HG03457 (cell line): ENCODE measurements at regions not wholly inside any gene's neighbourhood (a gene's known extent, or its start where the extent isn't known, plus 50 kb on each side); places are given as distances from the start of the nearest gene placed in this dataset.

Experiments
- ATAC-seq: cut with Tn5 transposase; IDR thresholded peaks from one replicate; pipeline ENCODE4 v1.9.1; 2021; ENCODE audit warnings: moderate number of reproducible peaks; ENCODE audit not compliant: unreplicated experiment

GRCh38 chr3:116927918-116928317, 218.3 kb downstream of the TUSC7 start:
- ATAC-seq, result no peak

DNA sequence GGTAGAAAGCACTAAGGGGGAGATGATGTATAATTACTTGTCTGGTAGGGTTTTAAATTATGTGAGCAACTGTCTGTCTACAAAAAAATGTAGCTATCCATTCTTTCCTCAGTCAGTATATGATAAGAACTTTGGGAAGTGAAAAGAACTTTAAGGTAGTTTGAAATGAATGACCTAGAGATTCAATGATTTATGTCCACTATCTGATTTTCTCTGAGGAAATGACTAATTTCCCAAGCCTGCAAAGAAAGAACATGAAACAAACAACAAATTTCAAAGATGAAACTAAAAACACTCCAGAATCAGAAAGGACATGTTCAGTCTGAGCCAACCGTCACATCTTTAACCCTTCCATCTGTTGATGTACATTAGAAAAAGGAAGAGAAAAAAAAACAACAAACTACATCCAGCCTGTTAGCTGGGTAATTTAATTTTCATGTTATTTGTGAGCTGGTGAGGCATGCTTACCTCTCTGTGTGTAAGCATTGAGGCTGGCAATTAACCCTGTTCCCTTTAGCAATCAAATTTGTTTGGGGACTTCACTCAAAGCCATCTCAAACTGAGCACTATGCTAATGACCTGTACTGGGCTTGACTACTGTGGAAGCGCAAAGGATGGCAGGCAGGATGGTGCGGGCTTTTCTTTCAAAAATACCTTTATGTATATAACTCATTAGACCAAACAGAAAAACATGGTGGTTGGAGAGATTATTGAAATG, 220.1 kb downstream of the TUSC7 start:
- ATAC-seq, result no peak

GRCh38 chr3:116930786-116931185, 221.2 kb downstream of the TUSC7 start:
- no peak for ATAC-seq

GRCh38 chr3:116939091-116939490, 229.5 kb downstream of the TUSC7 start:
- ATAC-seq, result no peak

DNA sequence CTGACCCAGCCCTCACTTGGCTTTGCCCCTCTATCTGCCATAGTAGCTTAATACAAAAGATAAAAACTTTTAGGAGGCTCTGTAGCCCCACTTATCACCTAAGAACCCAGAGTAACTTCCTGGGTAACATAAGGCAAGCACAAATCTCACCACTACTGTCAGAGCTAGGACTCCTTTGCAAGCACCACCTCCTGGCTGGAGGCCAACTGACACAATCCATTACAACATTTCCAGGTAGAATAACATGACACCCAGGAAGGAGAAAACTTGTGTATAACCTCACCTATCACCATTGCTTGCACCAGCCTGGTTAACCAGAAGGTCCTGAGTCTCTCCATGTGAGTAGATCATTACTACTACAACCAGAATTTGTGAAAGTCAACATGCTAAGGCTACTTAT, 230.0 kb downstream of the TUSC7 start:
- ATAC-seq, result no peak

- no peak for ATAC-seq
Observed at GRCh38 chr3:116940719-116941118, 231.1 kb downstream of the TUSC7 start.

DNA sequence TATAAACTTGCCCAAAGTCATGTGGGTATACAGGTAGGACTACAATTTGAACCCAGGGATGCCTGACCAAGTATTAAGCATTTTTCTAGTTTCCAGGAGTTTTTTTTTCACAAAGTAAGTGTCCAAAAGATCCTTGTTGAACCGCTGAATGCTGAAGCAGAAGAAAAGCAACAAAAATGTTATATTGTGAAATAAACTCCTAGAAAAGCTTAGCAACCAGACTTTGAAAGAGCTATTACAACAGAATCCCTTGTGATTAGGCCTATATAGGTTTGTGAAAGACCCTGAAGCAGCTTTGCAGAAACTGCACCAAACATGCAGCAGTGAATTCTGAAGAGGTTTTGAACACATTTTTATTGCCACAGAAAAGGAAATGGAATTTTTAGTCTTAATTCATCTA, 236.8 kb downstream of the TUSC7 start:
- no peak for ATAC-seq

DNA sequence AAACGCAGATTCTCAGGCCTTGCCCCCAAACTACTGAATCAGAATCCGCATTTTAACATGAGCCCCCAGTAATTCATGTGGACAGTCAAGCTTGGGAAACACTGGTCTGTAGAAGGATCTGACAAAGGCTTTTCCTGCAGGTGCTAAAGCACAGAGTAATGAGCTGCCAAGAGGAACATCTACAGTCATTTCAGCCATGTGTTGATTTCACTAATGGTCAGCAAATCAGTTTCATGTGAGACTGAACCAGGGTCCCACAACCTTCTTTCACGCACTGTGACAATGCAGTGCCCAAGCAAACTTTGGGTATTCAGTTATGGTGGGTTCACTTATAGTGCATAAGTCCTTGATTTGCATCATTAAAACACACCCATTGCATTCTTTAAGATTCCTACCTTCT, 237.6 kb downstream of the TUSC7 start:
- ATAC-seq, result no peak

- no peak for ATAC-seq
Observed at GRCh38 chr3:116947809-116948208, 238.2 kb downstream of the TUSC7 start.

DNA sequence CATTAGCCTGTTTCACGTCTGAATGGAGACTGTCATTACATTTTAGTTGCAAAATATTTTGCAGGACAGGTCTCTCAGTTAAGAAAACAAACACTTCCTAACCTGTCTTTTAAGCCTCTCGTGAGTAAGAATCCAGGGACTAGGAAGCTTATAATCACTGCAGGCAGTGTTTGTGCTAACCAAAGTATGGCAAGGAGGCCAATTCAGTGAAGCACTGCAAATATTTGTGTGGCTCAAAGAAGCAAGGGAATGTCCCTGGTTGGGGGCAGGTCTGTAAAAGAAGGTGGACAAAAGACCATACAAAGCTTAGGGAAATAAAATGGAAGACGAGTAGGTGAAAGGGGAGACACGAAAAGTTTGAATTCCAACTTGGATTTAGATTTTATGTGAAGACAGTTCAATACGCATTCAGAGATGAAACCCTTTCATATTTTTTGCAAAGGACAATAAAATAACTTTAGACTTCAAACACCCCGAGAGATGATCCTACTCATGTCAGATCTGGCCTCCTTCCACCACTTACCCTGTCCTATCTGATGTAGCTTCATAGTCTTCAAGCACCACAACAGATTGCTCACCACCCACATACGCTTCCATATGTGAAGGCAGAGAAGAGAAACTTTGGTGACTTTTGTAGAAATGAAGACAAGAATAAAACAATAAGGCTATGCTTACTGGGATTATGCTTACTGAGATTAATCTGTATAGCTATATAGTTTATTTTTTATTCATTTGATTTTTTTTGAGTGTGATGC, 240.9 kb downstream of the TUSC7 start:
- no peak for ATAC-seq

DNA sequence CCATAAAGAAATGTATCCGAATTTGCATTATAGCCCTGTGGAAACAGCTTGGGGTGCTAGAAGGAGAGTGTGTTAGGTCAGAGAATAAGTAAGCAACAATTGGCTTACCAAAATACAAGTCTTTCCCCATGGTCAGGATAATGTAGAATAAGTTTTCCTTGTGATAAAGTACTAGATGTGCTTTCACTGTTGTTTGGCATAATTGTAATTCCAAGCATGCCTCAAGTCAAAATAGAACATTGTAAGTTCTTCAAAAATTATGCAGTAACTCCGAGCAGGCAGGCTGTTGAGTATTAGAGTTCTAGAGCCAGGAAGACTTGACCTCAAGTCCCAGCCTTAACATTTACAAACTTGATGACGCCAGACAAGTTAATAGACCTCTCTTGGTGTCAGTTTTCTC, 242.0 kb downstream of the TUSC7 start:
- ATAC-seq, result no peak

- no peak for ATAC-seq
Observed at GRCh38 chr3:116958291-116958690, 248.7 kb downstream of the TUSC7 start.

DNA sequence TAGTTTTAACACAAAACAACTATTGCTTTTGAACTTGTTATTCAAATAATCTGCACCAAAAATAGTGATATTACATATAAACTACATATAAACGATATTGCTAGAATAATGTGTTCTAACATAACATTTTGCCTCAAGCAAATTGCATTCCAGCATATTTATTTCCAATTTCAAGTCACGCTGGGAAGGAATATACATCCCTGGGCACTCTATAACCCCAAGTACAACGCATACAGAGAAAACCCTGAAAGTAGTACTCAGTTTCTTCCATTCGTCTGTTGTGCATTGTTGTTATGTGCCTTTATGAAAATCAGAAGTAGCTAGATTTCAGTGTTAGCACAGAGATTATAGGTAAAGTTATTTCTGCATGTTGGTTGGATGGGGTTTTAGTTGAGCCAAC, 251.5 kb downstream of the TUSC7 start:
- no peak for ATAC-seq

GRCh38 chr3:116963802-116964201, 254.2 kb downstream of the TUSC7 start:
- no peak for ATAC-seq

GRCh38 chr3:116966649-116967048, 257.1 kb downstream of the TUSC7 start:
- no peak for ATAC-seq

DNA sequence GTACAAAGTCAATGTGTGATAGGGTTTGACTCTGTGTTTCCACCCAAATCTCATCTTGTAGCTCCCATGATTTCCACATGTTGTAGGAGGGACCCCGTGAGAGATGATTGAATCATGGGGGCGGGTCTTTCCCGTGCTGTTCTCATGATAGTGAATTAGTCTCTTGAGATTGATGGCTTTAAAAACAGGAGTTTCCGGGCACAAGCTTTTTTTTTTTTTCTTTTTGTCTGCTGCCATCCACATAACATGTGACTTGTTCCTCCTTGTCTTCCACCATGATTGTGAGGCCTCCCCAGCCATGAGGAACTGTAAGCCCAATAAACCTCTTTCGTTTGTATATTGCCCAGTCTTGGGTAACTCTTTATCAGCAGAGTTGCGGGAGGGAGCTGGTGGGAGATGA, 259.6 kb downstream of the TUSC7 start:
- no peak for ATAC-seq

- no peak for ATAC-seq
Observed at GRCh38 chr3:116969646-116970045, 260.1 kb downstream of the TUSC7 start.

DNA sequence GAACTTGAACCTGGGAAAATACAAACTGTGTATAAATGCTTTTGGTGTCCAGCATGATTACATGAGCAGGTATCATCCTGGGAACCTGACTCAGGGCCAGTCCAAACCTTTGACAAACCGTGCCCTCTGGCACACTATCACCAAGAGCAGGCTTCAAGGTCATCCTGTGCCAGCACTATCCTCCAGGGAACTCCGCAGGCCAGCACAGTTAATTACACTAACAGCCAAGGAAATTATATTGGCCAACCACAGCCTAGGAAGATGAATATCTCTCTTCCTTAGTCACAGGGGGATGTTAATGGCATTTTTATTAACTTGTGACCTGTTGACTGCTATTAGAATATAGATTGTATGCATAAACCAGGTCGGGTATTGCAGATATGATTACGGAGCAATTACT, 262.0 kb downstream of the TUSC7 start:
- no peak for ATAC-seq

DNA sequence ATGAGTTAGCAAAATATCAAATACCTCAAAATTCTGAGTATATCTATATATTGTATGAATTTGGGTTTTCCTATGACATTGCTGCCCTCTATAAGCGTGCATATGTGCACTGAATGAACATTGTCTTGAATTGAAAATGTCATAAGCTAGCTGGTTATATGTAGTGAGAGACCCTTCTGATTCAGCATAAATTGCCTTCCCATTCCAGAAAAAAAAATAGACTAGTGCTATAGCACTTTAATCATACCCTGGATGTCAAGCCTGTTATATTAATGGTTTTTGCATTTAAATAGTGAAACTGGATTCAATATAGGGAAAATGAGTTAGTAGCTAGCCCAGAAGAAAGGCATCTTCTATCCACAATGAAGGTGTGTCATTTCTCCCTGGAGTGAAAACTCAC, 265.1 kb downstream of the TUSC7 start:
- no peak for ATAC-seq

- ATAC-seq, result no peak
Observed at GRCh38 chr3:116977441-116977840, 267.9 kb downstream of the TUSC7 start.

DNA sequence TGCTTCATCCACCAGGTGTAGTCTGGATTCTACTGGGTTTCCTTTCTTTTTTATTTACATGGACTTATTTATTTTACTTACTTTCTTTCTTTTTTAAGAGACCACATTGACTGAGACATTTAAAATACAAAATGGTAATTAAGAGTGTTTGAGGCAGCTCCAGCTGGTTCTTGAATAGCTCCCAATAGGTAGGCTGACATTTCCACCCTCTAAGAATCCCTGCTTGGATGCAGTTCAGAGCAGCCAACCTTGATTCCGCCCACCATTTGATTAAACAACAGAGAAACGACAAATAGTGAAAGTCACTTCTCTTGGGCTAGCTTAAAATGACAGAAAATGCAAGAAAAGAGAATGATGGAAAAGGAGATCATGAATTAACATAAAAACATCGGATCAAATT, 270.5 kb downstream of the TUSC7 start:
- ATAC-seq, result no peak

DNA sequence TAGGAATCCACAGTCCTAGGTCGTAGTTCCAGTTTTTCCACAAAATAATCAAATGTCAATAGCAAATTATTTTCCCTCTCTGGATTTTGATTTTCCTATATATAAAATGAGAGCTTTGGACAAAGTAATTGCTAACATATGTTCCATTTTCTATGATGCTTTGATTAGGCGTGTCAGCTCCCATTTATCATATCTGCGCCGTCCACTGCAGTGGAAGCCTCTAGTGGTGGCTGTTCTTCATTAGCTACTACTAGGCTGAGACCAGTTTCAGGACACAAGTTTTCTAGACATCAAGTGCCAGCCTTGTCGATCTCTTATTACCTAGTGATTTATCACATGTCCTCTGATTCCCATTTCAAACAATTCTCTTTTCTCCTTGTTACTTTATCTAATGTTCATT, 271.5 kb downstream of the TUSC7 start:
- no peak for ATAC-seq

DNA sequence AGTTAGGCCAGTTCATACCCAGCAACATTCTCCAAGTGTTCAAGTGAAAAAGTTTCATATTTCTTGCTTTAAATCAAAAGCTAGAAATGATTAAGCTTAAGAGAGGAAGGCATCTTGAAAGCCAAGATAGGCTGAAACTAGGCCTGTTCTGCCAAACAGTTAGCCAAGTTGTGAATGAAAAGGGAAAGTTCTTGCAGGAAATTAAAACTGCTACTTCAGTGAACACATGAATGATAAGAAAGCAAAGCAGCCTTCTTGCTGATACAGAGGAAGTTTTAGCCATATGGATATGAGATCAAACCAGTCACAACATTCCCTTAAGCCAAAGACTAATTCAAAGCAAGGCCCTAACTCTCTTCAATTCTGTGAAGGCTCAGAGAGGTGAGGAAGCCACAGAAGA, 274.7 kb downstream of the TUSC7 start:
- ATAC-seq, result no peak
